ENCODE measurements at regions not wholly inside any gene's neighbourhood (a gene's known extent, or its start where the extent isn't known, plus 50 kb on each side); places are given as distances from the start of the nearest gene placed in this dataset.

DNA sequence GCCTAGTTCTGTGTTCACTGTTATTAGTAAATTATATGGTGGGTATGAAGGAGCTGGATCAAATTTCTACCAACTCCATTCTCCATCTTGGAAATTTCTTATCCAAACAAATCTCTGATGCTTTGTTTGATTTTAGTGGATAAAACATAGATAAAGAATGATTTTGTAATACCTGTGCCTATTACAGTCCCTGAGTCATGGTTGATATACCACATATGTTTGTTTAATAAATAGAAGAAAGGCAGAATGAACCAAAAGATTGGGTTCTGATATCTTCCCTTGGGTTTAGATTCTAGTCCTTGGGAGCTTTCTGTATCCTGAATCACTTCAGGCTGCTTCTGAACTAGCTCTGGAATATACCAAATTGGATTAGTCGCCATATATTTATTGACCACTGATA lies 203.6 kb downstream of the PDCD6IP start:
- H3K4me3 ChIP-seq (ENCODE audit: low read length in 2 of 2), result no peak overlapping the region
- WGBS, result 96% methylated on average over 1 of the region's 1 CpG
- H3K36me3 ChIP-seq (ENCODE audit: control insufficient read depth in 2 of 2, insufficient read depth in 2 of 2, low read length in 1 of 2), result no peaks in the 10 kb centered on the region
- DNase-seq (ENCODE audit: low read depth in 6 of 9, low spot score in 9 of 9), result no peak
- H3K27ac ChIP-seq (ENCODE audit: low read depth in 1 of 2, low read length in 1 of 2), result no peak overlapping the region
- peaks cover 0 to 3% of the 10 kb centered on the region in 2 donors for H3K4me1 ChIP-seq (ENCODE audit: control insufficient read depth in 2 of 2, insufficient read depth in 2 of 2, low read length in 2 of 2)
- H3K27me3 ChIP-seq (ENCODE audit: control insufficient read depth in 2 of 2, insufficient read depth in 1 of 2, low read length in 1 of 2), result no peaks in the 10 kb centered on the region
- H3K9me3 ChIP-seq (ENCODE audit: control insufficient read depth in 2 of 2, insufficient read depth in 1 of 2, low read length in 1 of 2), result no peaks in the 10 kb centered on the region

DNA sequence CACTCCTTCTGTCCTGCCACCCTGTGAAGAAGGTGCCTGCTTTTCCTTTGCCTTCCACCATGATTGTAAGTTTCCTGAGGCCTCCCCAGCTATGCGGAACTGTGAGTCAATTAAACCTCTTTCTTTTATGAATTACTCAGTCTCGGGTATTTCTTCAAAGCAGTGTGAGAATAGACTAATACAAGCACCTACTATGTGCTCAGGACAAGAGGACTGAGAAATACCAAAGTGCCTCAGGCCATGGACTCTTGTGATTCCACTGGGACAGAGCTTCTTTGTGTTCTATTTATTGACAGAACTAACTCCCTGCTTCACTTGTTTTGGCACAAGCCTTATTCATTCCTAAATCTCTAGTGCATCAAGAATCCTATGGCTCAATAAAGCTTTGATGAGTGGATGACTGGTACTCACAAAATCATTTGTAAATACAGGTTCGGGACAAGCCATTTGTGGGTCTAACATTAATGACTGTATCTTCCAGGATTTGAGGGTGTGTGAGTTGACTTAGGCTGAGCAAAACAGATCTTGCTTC lies 204.2 kb downstream of the PDCD6IP start:
- H3K4me1 ChIP-seq (ENCODE audit: control insufficient read depth in 2 of 2, insufficient read depth in 2 of 2, low read length in 2 of 2), result peaks cover 0 to 3% of the 10 kb centered on the region in 2 donors
- WGBS, result 86% methylated on average over 3 of the region's 3 CpGs
- no peak overlapping the region for H3K27ac ChIP-seq (ENCODE audit: low read depth in 1 of 2, low read length in 1 of 2)
- H3K4me3 ChIP-seq (ENCODE audit: low read length in 2 of 2), result no peak overlapping the region
- no peaks in the 10 kb centered on the region for H3K9me3 ChIP-seq (ENCODE audit: control insufficient read depth in 2 of 2, insufficient read depth in 1 of 2, low read length in 1 of 2)
- no peaks in the 10 kb centered on the region for H3K27me3 ChIP-seq (ENCODE audit: control insufficient read depth in 2 of 2, insufficient read depth in 1 of 2, low read length in 1 of 2)
- no peaks in the 10 kb centered on the region for H3K36me3 ChIP-seq (ENCODE audit: control insufficient read depth in 2 of 2, insufficient read depth in 2 of 2, low read length in 1 of 2)
- DNase-seq (ENCODE audit: low read depth in 6 of 9, low spot score in 9 of 9), result no peak

DNA sequence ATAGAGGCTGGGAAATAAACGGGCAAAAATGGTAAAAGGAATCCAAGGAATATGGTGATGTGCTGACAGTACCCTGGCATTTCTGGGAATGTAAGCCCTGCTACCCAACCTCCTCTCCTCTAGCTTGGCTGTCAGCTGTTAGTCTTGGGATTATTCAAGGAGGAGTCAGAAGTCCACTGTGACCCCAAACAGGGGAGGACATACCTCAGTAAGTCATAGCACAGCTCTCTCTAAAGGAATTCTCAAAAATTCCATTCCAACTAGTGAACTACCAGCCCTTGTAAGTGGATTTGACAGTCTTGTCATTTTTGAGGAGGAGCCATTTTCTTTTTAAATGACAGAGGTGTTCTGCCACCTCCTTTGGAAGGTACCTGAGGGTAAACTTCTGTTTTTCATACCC lies 207.5 kb downstream of the PDCD6IP start:
- H3K4me3 ChIP-seq (ENCODE audit: low read length in 2 of 2), result no peak overlapping the region
- H3K27ac ChIP-seq (ENCODE audit: low read depth in 1 of 2, low read length in 1 of 2), result no peak overlapping the region
- H3K4me1 ChIP-seq (ENCODE audit: control insufficient read depth in 2 of 2, insufficient read depth in 2 of 2, low read length in 2 of 2), result peaks cover 0 to 5% of the 10 kb centered on the region in 2 donors
- no peaks in the 10 kb centered on the region for H3K27me3 ChIP-seq (ENCODE audit: control insufficient read depth in 2 of 2, insufficient read depth in 1 of 2, low read length in 1 of 2)
- no peaks in the 10 kb centered on the region for H3K9me3 ChIP-seq (ENCODE audit: control insufficient read depth in 2 of 2, insufficient read depth in 1 of 2, low read length in 1 of 2)
- no peak for DNase-seq (ENCODE audit: low read depth in 6 of 9, low spot score in 9 of 9)
- WGBS, result 96% methylated on average over 1 of the region's 1 CpG
- H3K36me3 ChIP-seq (ENCODE audit: control insufficient read depth in 2 of 2, insufficient read depth in 2 of 2, low read length in 1 of 2), result no peaks in the 10 kb centered on the region

DNA sequence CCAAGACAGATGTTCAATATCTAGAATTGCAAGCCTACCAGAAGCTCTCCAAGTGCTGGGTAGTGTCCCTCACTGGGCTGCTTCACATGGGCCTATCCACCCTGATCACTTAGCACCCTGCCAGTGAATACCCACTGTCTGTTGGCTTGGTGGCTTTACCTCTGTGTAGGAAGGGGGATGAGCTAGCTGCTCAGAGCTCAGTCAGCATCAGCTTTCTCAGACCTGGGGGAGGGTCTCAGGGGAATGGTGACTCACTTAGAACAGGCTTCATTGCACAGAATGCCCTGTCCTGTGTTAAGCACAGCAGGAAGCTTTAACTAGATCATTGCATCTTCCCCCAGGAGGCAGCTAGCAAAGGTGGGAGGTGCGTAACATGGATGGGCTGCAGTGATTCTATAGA lies 209.8 kb downstream of the PDCD6IP start:
- no peak overlapping the region for H3K27ac ChIP-seq (ENCODE audit: low read depth in 1 of 2, low read length in 1 of 2)
- DNase-seq (ENCODE audit: low read depth in 6 of 9, low spot score in 9 of 9), result no peak
- no peaks in the 10 kb centered on the region for H3K9me3 ChIP-seq (ENCODE audit: control insufficient read depth in 2 of 2, insufficient read depth in 1 of 2, low read length in 1 of 2)
- H3K36me3 ChIP-seq (ENCODE audit: control insufficient read depth in 2 of 2, insufficient read depth in 2 of 2, low read length in 1 of 2), result no peaks in the 10 kb centered on the region
- no peaks in the 10 kb centered on the region for H3K27me3 ChIP-seq (ENCODE audit: control insufficient read depth in 2 of 2, insufficient read depth in 1 of 2, low read length in 1 of 2)
- H3K4me3 ChIP-seq (ENCODE audit: low read length in 2 of 2), result no peak overlapping the region
- H3K4me1 ChIP-seq (ENCODE audit: control insufficient read depth in 2 of 2, insufficient read depth in 2 of 2, low read length in 2 of 2), result peaks cover 0 to 7% of the 10 kb centered on the region in 2 donors
- WGBS, result 98% methylated on average over 1 of the region's 1 CpG

DNA sequence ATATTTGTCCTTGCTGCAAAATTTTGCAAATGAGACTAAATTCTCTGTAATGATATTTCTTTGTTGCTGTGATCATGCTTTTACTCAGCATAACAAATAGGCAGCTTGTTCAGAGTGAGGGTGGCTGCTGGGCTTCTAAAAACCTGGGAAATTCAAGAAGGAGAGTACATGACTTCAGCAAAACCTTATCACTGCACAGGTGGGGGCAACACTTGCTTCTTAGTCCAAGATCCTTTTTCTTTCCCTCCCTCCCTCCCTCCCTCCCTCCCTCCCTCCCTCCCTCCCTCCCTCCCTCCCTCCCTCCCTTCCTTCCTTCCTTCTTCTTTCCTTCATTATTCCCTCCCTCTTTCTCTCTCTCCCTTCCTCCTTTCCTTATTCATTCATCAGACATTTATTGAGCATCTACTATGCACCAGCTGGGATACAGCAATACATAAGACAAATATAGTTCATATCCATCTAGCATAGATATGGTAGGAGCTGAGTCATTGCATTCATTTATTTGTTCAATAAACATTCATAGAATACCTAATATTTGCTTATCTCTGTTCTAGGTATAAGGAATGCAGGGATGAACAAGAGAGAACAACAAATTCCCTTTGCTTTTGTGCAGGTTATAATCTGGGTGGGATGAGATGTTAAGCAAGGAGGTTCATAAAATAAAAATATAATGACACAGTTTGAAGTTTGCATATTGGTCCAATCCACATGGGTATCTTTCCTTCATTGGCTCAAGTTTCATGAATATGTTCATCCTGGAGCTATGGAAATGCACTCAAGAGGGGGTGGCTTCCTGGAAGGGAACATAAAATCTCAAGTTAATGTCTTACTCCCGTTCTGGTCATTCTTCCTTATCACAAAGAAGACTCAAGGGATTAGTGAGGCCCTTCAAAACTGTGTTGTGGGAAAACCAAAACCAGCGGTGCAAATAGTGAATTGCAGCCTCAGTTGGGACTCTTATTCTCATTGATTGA lies 210.7 kb downstream of the PDCD6IP start:
- no peaks in the 10 kb centered on the region for H3K27me3 ChIP-seq (ENCODE audit: control insufficient read depth in 2 of 2, insufficient read depth in 1 of 2, low read length in 1 of 2)
- H3K4me1 ChIP-seq (ENCODE audit: control insufficient read depth in 2 of 2, insufficient read depth in 2 of 2, low read length in 2 of 2), result peaks cover 0 to 7% of the 10 kb centered on the region in 2 donors
- 93% methylated on average over 2 of the region's 2 CpGs for WGBS
- DNase-seq (ENCODE audit: low read depth in 6 of 9, low spot score in 9 of 9), result no peak
- H3K36me3 ChIP-seq (ENCODE audit: control insufficient read depth in 2 of 2, insufficient read depth in 2 of 2, low read length in 1 of 2), result no peaks in the 10 kb centered on the region
- H3K27ac ChIP-seq (ENCODE audit: low read depth in 1 of 2, low read length in 1 of 2), result no peak overlapping the region
- H3K4me3 ChIP-seq (ENCODE audit: low read length in 2 of 2), result no peak overlapping the region
- no peaks in the 10 kb centered on the region for H3K9me3 ChIP-seq (ENCODE audit: control insufficient read depth in 2 of 2, insufficient read depth in 1 of 2, low read length in 1 of 2)

DNA sequence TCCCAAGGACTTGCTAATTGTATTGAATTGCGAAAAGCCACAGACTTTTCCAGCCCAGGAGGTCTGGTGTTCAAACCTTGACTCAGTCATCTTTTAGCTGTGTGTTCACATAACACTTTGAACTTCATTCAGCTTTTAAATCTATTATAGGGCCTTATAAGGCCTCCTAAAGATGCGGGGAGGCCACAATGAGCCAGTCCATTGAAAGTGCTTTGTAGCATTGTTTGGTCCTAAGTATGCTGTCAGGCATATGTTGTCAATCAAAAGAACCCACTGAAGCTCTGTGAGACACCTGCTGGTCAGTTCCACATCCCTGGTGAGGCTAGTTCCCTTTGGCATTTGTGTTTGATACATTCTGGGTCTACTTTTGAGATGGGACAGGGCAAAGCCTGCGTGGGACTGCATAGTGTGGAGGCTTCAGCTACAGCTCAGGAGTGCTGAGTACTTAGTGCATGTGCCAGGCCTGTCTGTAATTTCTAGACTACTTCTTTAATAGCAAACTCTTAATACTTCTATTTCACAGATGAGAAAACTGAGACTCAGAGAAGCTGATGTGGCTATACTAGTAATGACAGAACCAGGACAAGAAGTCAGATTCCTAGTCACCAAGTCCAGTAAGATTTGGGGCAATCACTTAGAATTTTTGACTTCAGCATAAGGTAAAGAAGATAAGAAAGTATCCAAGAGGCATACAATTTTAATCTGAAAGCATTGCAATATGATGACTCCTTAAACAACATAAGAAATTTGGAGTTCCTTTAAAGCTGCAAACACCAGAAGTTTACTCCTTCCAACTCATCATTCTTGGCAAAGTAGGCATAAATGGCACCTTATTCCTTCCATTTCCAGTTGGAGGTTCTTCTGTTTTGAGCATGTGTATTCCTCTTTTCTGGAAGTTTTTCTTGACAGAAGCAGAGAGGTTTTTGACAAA lies 213.0 kb downstream of the PDCD6IP start:
- Histone ChIP-seq H3K36me3 (ENCODE audit: control insufficient read depth in 2 of 2, insufficient read depth in 2 of 2, low read length in 1 of 2) (no peaks in the 10 kb centered on the region), H3K27ac (ENCODE audit: low read depth in 1 of 2, low read length in 1 of 2) (no peak overlapping the region), H3K9me3 (ENCODE audit: control insufficient read depth in 2 of 2, insufficient read depth in 1 of 2, low read length in 1 of 2) (no peaks in the 10 kb centered on the region), H3K4me3 (ENCODE audit: low read length in 2 of 2) (no peak overlapping the region), H3K27me3 (ENCODE audit: control insufficient read depth in 2 of 2, insufficient read depth in 1 of 2, low read length in 1 of 2) (no peaks in the 10 kb centered on the region), H3K4me1 (ENCODE audit: control insufficient read depth in 2 of 2, insufficient read depth in 2 of 2, low read length in 2 of 2) (peaks cover 14 to 17% of the 10 kb centered on the region in 2 donors)
- WGBS, result 99% methylated on average over 3 of the region's 3 CpGs
- no peak for DNase-seq (ENCODE audit: low read depth in 6 of 9, low spot score in 9 of 9)

DNA sequence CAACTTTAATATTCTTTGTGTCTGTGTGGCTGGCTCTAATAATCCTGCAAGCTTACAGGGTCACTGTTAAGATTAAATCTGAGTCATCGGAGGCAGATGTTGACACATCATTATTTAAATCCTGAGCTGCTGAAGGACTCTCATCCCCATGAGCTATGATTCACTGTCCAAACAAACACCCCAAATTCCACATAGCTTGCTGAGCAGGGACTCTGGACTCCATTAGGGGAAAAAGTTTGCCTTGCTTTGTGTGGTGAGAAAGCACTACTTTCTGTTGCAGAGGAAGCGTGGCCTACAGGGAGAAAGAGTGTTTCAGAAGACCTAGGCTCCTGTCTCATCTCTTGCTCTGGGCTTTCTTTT lies 213.7 kb downstream of the PDCD6IP start:
- DNase-seq (ENCODE audit: low read depth in 6 of 9, low spot score in 9 of 9), result no peak
- H3K36me3 ChIP-seq (ENCODE audit: control insufficient read depth in 2 of 2, insufficient read depth in 2 of 2, low read length in 1 of 2), result no peaks in the 10 kb centered on the region
- H3K4me1 ChIP-seq (ENCODE audit: control insufficient read depth in 2 of 2, insufficient read depth in 2 of 2, low read length in 2 of 2), result peaks cover 20 to 24% of the 10 kb centered on the region in 2 donors
- WGBS, result 90% methylated on average over 2 of the region's 2 CpGs
- no peak overlapping the region for H3K27ac ChIP-seq (ENCODE audit: low read depth in 1 of 2, low read length in 1 of 2)
- no peak overlapping the region for H3K4me3 ChIP-seq (ENCODE audit: low read length in 2 of 2)
- H3K9me3 ChIP-seq (ENCODE audit: control insufficient read depth in 2 of 2, insufficient read depth in 1 of 2, low read length in 1 of 2), result no peaks in the 10 kb centered on the region
- no peaks in the 10 kb centered on the region for H3K27me3 ChIP-seq (ENCODE audit: control insufficient read depth in 2 of 2, insufficient read depth in 1 of 2, low read length in 1 of 2)

DNA sequence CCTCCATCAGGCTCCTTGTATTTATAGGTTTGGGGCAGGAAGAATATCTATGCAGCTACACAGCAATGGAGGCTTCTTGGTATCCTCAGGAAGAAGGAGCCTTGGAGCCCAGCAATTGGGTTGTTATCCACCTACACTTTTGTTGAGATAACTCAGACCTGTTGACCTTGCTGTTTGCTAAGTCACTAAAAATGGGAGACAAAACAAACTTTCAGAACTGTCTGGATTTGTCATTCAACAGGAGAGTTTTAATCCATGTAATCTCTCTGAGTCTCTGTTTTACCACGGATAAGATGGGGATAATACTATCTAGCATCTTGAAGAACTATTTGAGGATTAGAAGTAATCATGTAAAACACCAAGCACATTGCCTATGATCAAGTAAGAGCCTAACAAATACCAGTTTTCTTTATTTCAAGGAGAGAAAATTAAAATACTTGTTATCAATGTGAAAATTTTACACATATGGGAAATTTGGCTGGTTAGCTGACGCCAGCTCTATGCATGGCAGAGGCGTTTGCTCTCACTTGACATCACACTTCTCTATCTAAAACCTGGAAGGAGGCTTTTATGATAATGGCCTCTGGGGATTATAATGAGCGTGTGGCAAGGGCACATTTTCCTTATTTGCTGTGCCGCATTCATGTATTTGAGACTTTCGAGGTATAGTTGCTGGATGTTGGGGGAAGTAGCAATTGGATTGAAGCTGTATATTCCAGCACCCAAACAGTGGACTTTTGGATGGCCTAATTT lies 215.6 kb downstream of the PDCD6IP start:
- no peak for DNase-seq (ENCODE audit: low read depth in 6 of 9, low spot score in 9 of 9)
- H3K4me3 ChIP-seq (ENCODE audit: low read length in 2 of 2), result no peak overlapping the region
- H3K27me3 ChIP-seq (ENCODE audit: control insufficient read depth in 2 of 2, insufficient read depth in 1 of 2, low read length in 1 of 2), result no peaks in the 10 kb centered on the region
- H3K27ac ChIP-seq (ENCODE audit: low read depth in 1 of 2, low read length in 1 of 2), result no peak overlapping the region
- no peaks in the 10 kb centered on the region for H3K9me3 ChIP-seq (ENCODE audit: control insufficient read depth in 2 of 2, insufficient read depth in 1 of 2, low read length in 1 of 2)
- no peaks in the 10 kb centered on the region for H3K36me3 ChIP-seq (ENCODE audit: control insufficient read depth in 2 of 2, insufficient read depth in 2 of 2, low read length in 1 of 2)
- WGBS, result 98% methylated on average over 6 of the region's 6 CpGs
- H3K4me1 ChIP-seq (ENCODE audit: control insufficient read depth in 2 of 2, insufficient read depth in 2 of 2, low read length in 2 of 2), result peaks cover 29 to 39% of the 10 kb centered on the region in 2 donors
